Stimulated activated naive CD8-positive, alpha-beta T cell treated with anti-CD3 and anti-CD28 coated beads, Interleukin-15, amount 100 ng/mL, for 72 hours (primary cell): ENCODE measurements at regions not wholly inside any gene's neighbourhood (a gene's known extent, or its start where the extent isn't known, plus 50 kb on each side); places are given as distances from the start of the nearest gene placed in this dataset.

ENCODE experiments used
- ATAC-seq: fragments of 150-1000 bp; cut with Tn5 transposase; 2 replicates; pipeline ENCODE4 v1.10.0; 2021; ENCODE audit warnings: mild to moderate bottlenecking, moderate library complexity
- DNase-seq, 2 donors: peaks; one replicate each; pipeline ENCODE4 v3.0.0; 2021 to 2022
- H3K27ac Mint-ChIP-seq, 2 donors: one replicate each; pipeline ENCODE4 v1.8.0; 2022; ENCODE audit warnings: mild to moderate bottlenecking in 2 of 2, mixed read lengths in 2 of 2, moderate library complexity in 2 of 2
- H3K27me3 Mint-ChIP-seq: one replicate; pipeline ENCODE4 v1.8.0; 2022; ENCODE audit warnings: mixed read lengths
- H3K4me1 Mint-ChIP-seq: one replicate; pipeline ENCODE4 v1.8.0; 2022; ENCODE audit warnings: mild to moderate bottlenecking, mixed read lengths
- H3K4me3 Mint-ChIP-seq, 2 donors: one replicate each; pipeline ENCODE4 v1.8.0; 2022; ENCODE audit warnings: mild to moderate bottlenecking in 2 of 2, mixed read lengths in 2 of 2, moderate library complexity in 1 of 2
- H3K9me3 Mint-ChIP-seq, 2 donors: one replicate each; pipeline ENCODE4 v1.8.0; 2022; ENCODE audit warnings: mixed read lengths in 2 of 2

GRCh38 chr10:76649723-76650127 is 987.9 kb downstream of the KCNMA1 start:
- H3K9me3 Mint-ChIP-seq: peaks cover 0 to 7% of the 10 kb centered on the region in 2 donors
- H3K27ac Mint-ChIP-seq: no peak overlapping the region
- ATAC-seq (no peak), DNase-seq (no peak)
- no peak overlapping the region for H3K4me3 Mint-ChIP-seq
- no peaks in the 10 kb centered on the region for H3K27me3 Mint-ChIP-seq
- no peaks in the 10 kb centered on the region for H3K4me1 Mint-ChIP-seq

GRCh38 chr10:76649254-76649653 is 988.4 kb downstream of the KCNMA1 start:
- Mint-ChIP-seq H3K4me1 (no peaks in the 10 kb centered on the region), H3K4me3 (no peak overlapping the region), H3K27ac (no peak overlapping the region), H3K9me3 (peaks cover 2 to 6% of the 10 kb centered on the region in 2 donors), H3K27me3 (no peaks in the 10 kb centered on the region)
- ATAC-seq (no peak), DNase-seq (no peak)

- no peaks in the 10 kb centered on the region for H3K27me3 Mint-ChIP-seq
- no peak overlapping the region for H3K27ac Mint-ChIP-seq
- peaks cover 0 to 4% of the 10 kb centered on the region in 2 donors for H3K9me3 Mint-ChIP-seq
- no peak for DNase-seq
- ATAC-seq: no peak
- no peaks in the 10 kb centered on the region for H3K4me1 Mint-ChIP-seq
- no peak overlapping the region for H3K4me3 Mint-ChIP-seq
These were observed 990.3 kb downstream of the KCNMA1 start for GRCh38 chr10:76647301-76647700.

GRCh38 chr10:76645341-76645740 is 992.3 kb downstream of the KCNMA1 start:
- H3K27me3 Mint-ChIP-seq: no peaks in the 10 kb centered on the region
- DNase-seq: no peak
- no peak for ATAC-seq
- no peaks in the 10 kb centered on the region for H3K4me1 Mint-ChIP-seq
- no peak overlapping the region for H3K27ac Mint-ChIP-seq
- no peak overlapping the region for H3K4me3 Mint-ChIP-seq
- peaks cover 0 to 4% of the 10 kb centered on the region in 2 donors for H3K9me3 Mint-ChIP-seq

- DNase-seq: no peak
- no peak for ATAC-seq
- Mint-ChIP-seq H3K27me3 (no peaks in the 10 kb centered on the region), H3K4me1 (no peaks in the 10 kb centered on the region), H3K9me3 (peaks cover 0 to 4% of the 10 kb centered on the region in 2 donors), H3K27ac (no peak overlapping the region), H3K4me3 (no peak overlapping the region)
These were observed 993.1 kb downstream of the KCNMA1 start for GRCh38 chr10:76644476-76644875.

- peaks cover 0 to 4% of the 10 kb centered on the region in 2 donors for H3K9me3 Mint-ChIP-seq
- ATAC-seq (no peak), DNase-seq (no peak)
- no peak overlapping the region for H3K4me3 Mint-ChIP-seq
- no peak overlapping the region for H3K27ac Mint-ChIP-seq
- H3K27me3 Mint-ChIP-seq: no peaks in the 10 kb centered on the region
- no peaks in the 10 kb centered on the region for H3K4me1 Mint-ChIP-seq
These were observed 994.1 kb downstream of the KCNMA1 start for GRCh38 chr10:76643511-76643911.

GRCh38 chr10:76642358-76642757 is 995.2 kb downstream of the KCNMA1 start:
- DNase-seq (no peak), ATAC-seq (no peak)
- no peak overlapping the region for H3K4me3 Mint-ChIP-seq
- H3K27ac Mint-ChIP-seq: no peak overlapping the region
- no peaks in the 10 kb centered on the region for H3K27me3 Mint-ChIP-seq
- no peaks in the 10 kb centered on the region for H3K4me1 Mint-ChIP-seq
- peaks cover 0 to 4% of the 10 kb centered on the region in 2 donors for H3K9me3 Mint-ChIP-seq

- no peak overlapping the region for H3K27ac Mint-ChIP-seq
- peaks cover 0 to 4% of the 10 kb centered on the region in 2 donors for H3K9me3 Mint-ChIP-seq
- DNase-seq: no peak
- no peaks in the 10 kb centered on the region for H3K27me3 Mint-ChIP-seq
- no peaks in the 10 kb centered on the region for H3K4me1 Mint-ChIP-seq
- no peak overlapping the region for H3K4me3 Mint-ChIP-seq
- no peak for ATAC-seq
These were observed 996.4 kb downstream of the KCNMA1 start for GRCh38 chr10:76641215-76641614.

GRCh38 chr10:76640806-76641205 is 996.8 kb downstream of the KCNMA1 start:
- H3K27me3 Mint-ChIP-seq: no peaks in the 10 kb centered on the region
- DNase-seq (no peak), ATAC-seq (no peak)
- peaks cover 0 to 4% of the 10 kb centered on the region in 2 donors for H3K9me3 Mint-ChIP-seq
- no peaks in the 10 kb centered on the region for H3K4me1 Mint-ChIP-seq
- no peak overlapping the region for H3K27ac Mint-ChIP-seq
- H3K4me3 Mint-ChIP-seq: no peak overlapping the region

GRCh38 chr10:76632767-76633051 is 1004.9 kb downstream of the KCNMA1 start:
- ATAC-seq (no peak), DNase-seq (no peak)
- no peak overlapping the region for H3K27ac Mint-ChIP-seq
- no peak overlapping the region for H3K4me3 Mint-ChIP-seq
- H3K27me3 Mint-ChIP-seq: no peaks in the 10 kb centered on the region
- no peaks in the 10 kb centered on the region for H3K4me1 Mint-ChIP-seq
- H3K9me3 Mint-ChIP-seq: no peaks in the 10 kb centered on the region

GRCh38 chr10:76631884-76632766 is 1005.5 kb downstream of the KCNMA1 start:
- no peak overlapping the region for H3K4me3 Mint-ChIP-seq
- ATAC-seq (no peak), DNase-seq (no peak)
- no peaks in the 10 kb centered on the region for H3K4me1 Mint-ChIP-seq
- H3K27ac Mint-ChIP-seq: no peak overlapping the region
- H3K27me3 Mint-ChIP-seq: no peaks in the 10 kb centered on the region
- no peaks in the 10 kb centered on the region for H3K9me3 Mint-ChIP-seq

- no peak overlapping the region for H3K4me3 Mint-ChIP-seq
- H3K27me3 Mint-ChIP-seq: no peaks in the 10 kb centered on the region
- H3K27ac Mint-ChIP-seq: no peak overlapping the region
- no peak for ATAC-seq
- DNase-seq: no peak
- no peaks in the 10 kb centered on the region for H3K9me3 Mint-ChIP-seq
- H3K4me1 Mint-ChIP-seq: no peaks in the 10 kb centered on the region
These were observed 1006.5 kb downstream of the KCNMA1 start for GRCh38 chr10:76631036-76631670.

- no peak for ATAC-seq
These were observed 1008.8 kb downstream of the KCNMA1 start for GRCh38 chr10:76628801-76629200.

GRCh38 chr10:76626386-76626785 is 1011.2 kb downstream of the KCNMA1 start:
- Mint-ChIP-seq H3K27me3 (no peaks in the 10 kb centered on the region), H3K9me3 (no peaks in the 10 kb centered on the region), H3K4me3 (no peak overlapping the region), H3K27ac (no peak overlapping the region), H3K4me1 (no peaks in the 10 kb centered on the region)
- no peak for DNase-seq
- ATAC-seq: no peak

More at GRCh38 chr10:76628801-76629200, 1008.8 kb downstream of the KCNMA1 start:
- Mint-ChIP-seq H3K27ac (no peak overlapping the region), H3K4me3 (no peak overlapping the region), H3K4me1 (no peaks in the 10 kb centered on the region), H3K9me3 (no peaks in the 10 kb centered on the region), H3K27me3 (no peaks in the 10 kb centered on the region)
- no peak for DNase-seq

- Mint-ChIP-seq H3K4me1 (no peaks in the 10 kb centered on the region), H3K4me3 (no peak overlapping the region), H3K27ac (no peak overlapping the region), H3K9me3 (peaks cover 9 to 10% of the 10 kb centered on the region in 2 donors), H3K27me3 (no peaks in the 10 kb centered on the region)
- no peak for ATAC-seq
- no peak for DNase-seq
These were observed 1013.1 kb downstream of the KCNMA1 start for GRCh38 chr10:76624470-76624869.

GRCh38 chr10:76621886-76622620 is 1015.6 kb downstream of the KCNMA1 start:
- Mint-ChIP-seq H3K4me3 (no peak overlapping the region), H3K27ac (no peak overlapping the region), H3K4me1 (no peaks in the 10 kb centered on the region), H3K9me3 (peaks cover 10 to 22% of the 10 kb centered on the region in 2 donors), H3K27me3 (no peaks in the 10 kb centered on the region)
- DNase-seq (no peak), ATAC-seq (no peak)
